ENCODE measurements at regions not wholly inside any gene's neighbourhood (a gene's known extent, or its start where the extent isn't known, plus 50 kb on each side); places are given as distances from the start of the nearest gene placed in this dataset.

DNA sequence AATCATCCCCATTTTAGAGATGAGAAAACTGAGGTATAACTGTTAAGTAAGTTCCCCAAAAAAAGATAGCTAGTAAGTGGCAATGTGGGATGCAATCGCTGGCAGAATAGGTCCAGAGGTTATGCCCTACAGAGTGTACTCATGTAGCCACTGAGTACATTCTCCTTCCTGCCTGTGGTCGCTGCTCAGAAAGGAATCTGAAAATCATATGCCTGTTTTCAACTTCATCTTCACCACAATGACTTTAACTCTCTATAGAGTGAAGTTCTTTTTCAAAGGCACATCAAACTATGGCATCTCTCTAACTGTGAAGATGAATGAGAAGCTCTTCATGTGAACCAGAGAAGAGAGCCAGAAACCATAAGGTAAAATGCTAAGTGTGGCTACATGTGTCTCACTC, 162.2 kb upstream of the SLC25A13 start:
- no peak for DNase-seq (ENCODE audit: low spot score in 2 of 2)

GRCh38 chr7:96481796-96482195, 159.9 kb upstream of the SLC25A13 start:
- TF ChIP-seq CTCF (IDR thresholded peaks at IDR 0.05) (no peak), POLR2A (IDR thresholded peaks at IDR 0.05) (no peak)

More for the DNA sequence above, 162.2 kb upstream of the SLC25A13 start:
- intact Hi-C loops (cut with DNase I; ENCODE audit: low total_unique reads), result no loop called here
- H3K4me3 ChIP-seq (ENCODE audit: low read depth, poor library complexity, severe bottlenecking), result no peak overlapping the region
- TF ChIP-seq POLR2A (IDR thresholded peaks at IDR 0.05) (no peak), CTCF (IDR thresholded peaks at IDR 0.05) (no peak)
- 87 to 88% methylated on average over 2 of the region's 2 CpGs for WGBS, 2 donors

GRCh38 chr7:96479015-96479645, 157.2 kb upstream of the SLC25A13 start:
- TF ChIP-seq POLR2A (IDR thresholded peaks at IDR 0.05) (no peak), CTCF (IDR thresholded peaks at IDR 0.05) (no peak)
- 71 to 72% methylated on average over 4 of the region's 4 CpGs for WGBS, 2 donors
- H3K4me3 ChIP-seq (ENCODE audit: low read depth, poor library complexity, severe bottlenecking), result no peak overlapping the region
- DNase-seq (ENCODE audit: low spot score in 2 of 2), result no peak
- intact Hi-C loops (cut with DNase I; ENCODE audit: low total_unique reads), result no loop called here

More at GRCh38 chr7:96481796-96482195, 159.9 kb upstream of the SLC25A13 start:
- WGBS, 2 donors, result 43 to 76% methylated on average over 1 of the region's 1 CpG
- intact Hi-C loops (cut with DNase I; ENCODE audit: low total_unique reads), result no loop called here
- no peak for DNase-seq (ENCODE audit: low spot score in 2 of 2)
- H3K4me3 ChIP-seq (ENCODE audit: low read depth, poor library complexity, severe bottlenecking), result no peak overlapping the region

- intact Hi-C loops (cut with DNase I; ENCODE audit: low total_unique reads), result no loop called here
- WGBS, 2 donors, result 83 to 92% methylated on average over 1 of the region's 1 CpG
- TF ChIP-seq POLR2A (IDR thresholded peaks at IDR 0.05) (no peak), CTCF (IDR thresholded peaks at IDR 0.05) (no peak)
- no peak for DNase-seq (ENCODE audit: low spot score in 2 of 2)
- H3K4me3 ChIP-seq (ENCODE audit: low read depth, poor library complexity, severe bottlenecking), result no peak overlapping the region
Observed at GRCh38 chr7:96471606-96472005, 149.7 kb upstream of the SLC25A13 start.

DNA sequence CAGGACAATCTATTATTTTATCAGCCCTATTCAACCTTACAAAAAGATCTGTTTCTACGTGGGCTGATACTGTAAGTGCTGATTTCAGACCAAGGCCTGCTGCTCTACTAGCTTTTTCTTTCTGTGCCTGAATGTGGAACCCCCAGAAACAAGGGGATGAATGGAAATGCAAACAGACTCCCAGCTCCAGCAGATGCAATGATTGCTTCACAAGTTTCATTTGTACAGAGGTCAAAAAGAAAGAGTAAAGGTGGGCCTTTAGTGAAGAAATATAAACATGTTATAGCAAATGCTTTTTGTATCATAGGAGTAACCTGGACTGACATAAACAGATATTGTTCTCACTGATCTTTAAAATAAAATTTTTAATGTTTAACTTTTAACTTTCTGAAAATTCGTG, 130.2 kb upstream of the SLC25A13 start:
- intact Hi-C loops (cut with DNase I; ENCODE audit: low total_unique reads), result loop anchor here (10.0 kb wide), 1 partner anchor 927 kb away; no protein-coding TSS in a partner anchor
- H3K4me3 ChIP-seq (ENCODE audit: low read depth, poor library complexity, severe bottlenecking), result no peak overlapping the region
- 76 to 77% methylated on average over 2 of the region's 2 CpGs for WGBS, 2 donors
- no peak for DNase-seq (ENCODE audit: low spot score in 2 of 2)
- no peak for TF ChIP-seq CTCF (IDR thresholded peaks at IDR 0.05)
- no peak for TF ChIP-seq POLR2A (IDR thresholded peaks at IDR 0.05)

GRCh38 chr7:96449094-96449493, 127.2 kb upstream of the SLC25A13 start:
- intact Hi-C loops (cut with DNase I; ENCODE audit: low total_unique reads), result no loop called here
- H3K4me3 ChIP-seq (ENCODE audit: low read depth, poor library complexity, severe bottlenecking), result no peak overlapping the region
- DNase-seq (ENCODE audit: low spot score in 2 of 2), result no peak
- 65 to 69% methylated on average over 4 of the region's 4 CpGs for WGBS, 2 donors
- TF ChIP-seq CTCF (IDR thresholded peaks at IDR 0.05), result no peak
- TF ChIP-seq POLR2A (IDR thresholded peaks at IDR 0.05), result no peak

All from lower leg skin (tissue), 4 donors.